Cardiac fibroblast (primary cell): ENCODE measurements at regions not wholly inside any gene's neighbourhood (a gene's known extent, or its start where the extent isn't known, plus 50 kb on each side); places are given as distances from the start of the nearest gene placed in this dataset.
A peak's percentile ranks its signal among the peaks of the same experiment; 100 is the strongest.

ENCODE experiments used
- DNase-seq, 2 donors: peaks; one replicate each; pipeline versions ENCODE4 v3.0.0 to v3.0.0-alpha.2; 2010; ENCODE audit warnings: low read depth in 2 of 2
- H3K4me3 ChIP-seq, 2 donors: replicated peaks in 1 of 2; 1 replicate in 1 of 2; 2 replicates in 1 of 2; pipeline ENCODE4 v1.5.1; 2011; ENCODE audit warnings: low read depth in 2 of 2, low read length in 2 of 2, mild to moderate bottlenecking in 2 of 2, moderate library complexity in 1 of 2
- TF ChIP-seq, protein P1 (sequence below): IDR thresholded peaks from one replicate; pipeline ENCODE4 v1.5.1; 2011; ENCODE audit warnings: low read depth, mild to moderate bottlenecking, low read length, inconsistent platforms

- no peak for DNase-seq
- no peak overlapping the region for H3K4me3 ChIP-seq
- TF ChIP-seq, protein P1, sequence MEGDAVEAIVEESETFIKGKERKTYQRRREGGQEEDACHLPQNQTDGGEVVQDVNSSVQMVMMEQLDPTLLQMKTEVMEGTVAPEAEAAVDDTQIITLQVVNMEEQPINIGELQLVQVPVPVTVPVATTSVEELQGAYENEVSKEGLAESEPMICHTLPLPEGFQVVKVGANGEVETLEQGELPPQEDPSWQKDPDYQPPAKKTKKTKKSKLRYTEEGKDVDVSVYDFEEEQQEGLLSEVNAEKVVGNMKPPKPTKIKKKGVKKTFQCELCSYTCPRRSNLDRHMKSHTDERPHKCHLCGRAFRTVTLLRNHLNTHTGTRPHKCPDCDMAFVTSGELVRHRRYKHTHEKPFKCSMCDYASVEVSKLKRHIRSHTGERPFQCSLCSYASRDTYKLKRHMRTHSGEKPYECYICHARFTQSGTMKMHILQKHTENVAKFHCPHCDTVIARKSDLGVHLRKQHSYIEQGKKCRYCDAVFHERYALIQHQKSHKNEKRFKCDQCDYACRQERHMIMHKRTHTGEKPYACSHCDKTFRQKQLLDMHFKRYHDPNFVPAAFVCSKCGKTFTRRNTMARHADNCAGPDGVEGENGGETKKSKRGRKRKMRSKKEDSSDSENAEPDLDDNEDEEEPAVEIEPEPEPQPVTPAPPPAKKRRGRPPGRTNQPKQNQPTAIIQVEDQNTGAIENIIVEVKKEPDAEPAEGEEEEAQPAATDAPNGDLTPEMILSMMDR = no peak
Measured at GRCh38 chr18:2394684-2395083, 176.6 kb downstream of the METTL4 start.

DNA sequence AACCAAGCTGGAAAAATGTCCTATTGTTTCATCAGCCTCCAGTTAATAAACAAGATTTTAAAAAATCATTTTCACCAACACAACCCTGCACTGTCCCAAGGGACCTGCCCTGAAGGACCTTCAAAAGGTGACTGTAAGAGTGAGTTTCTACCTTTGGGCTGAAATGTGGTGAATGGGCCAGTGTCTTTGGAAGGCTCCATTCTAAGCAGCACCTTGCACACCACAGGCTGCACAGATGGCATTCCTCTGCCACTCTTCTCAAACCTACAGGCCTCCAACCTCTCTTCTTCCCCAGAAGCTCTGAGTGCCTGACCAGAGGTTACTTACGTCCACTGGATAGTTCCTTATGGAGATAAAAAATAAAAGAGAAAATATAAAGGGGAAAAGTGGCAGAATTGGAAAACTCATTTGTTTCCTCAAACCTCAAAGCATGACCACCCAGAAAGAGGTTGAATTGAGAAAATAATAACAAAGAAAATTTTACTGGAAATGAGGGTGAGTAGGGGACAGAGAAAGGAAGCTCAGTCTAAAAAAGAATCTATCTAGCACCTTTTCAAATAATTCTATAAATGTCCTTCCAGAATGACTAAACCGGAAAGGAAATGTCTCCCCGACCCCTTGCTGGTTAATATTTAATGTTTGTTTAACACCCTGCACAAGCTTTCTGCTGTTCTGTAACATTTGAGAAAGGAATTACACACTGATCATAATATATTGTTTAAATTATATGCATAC is 175.7 kb downstream of the METTL4 start:
- TF ChIP-seq, protein P1 = no peak
- H3K4me3 ChIP-seq = no peak overlapping the region
- DNase-seq = no peak

DNA sequence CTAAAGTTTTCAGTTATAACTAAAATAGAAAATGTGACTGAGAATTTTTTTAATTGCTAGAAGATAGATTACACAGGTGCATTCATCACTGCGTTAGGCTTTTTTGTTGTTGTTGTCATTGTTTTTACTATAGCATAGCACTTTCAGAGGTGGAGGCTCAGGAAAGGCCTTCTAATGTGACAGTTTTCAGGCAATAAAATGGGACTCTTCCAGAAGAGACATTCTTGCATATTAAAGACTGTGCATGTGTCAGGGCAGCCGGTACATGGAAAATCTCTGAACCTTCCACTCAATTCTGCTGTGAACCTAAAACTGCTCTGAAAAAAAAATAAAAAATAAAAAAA is 175.2 kb downstream of the METTL4 start:
- TF ChIP-seq, protein P1 = no peak
- H3K4me3 ChIP-seq = no peak overlapping the region
- no peak for DNase-seq

GRCh38 chr18:2400701-2401196 is 170.6 kb downstream of the METTL4 start:
- TF ChIP-seq, protein P1 = no peak
- H3K4me3 ChIP-seq = no peak overlapping the region
- no peak for DNase-seq

DNA sequence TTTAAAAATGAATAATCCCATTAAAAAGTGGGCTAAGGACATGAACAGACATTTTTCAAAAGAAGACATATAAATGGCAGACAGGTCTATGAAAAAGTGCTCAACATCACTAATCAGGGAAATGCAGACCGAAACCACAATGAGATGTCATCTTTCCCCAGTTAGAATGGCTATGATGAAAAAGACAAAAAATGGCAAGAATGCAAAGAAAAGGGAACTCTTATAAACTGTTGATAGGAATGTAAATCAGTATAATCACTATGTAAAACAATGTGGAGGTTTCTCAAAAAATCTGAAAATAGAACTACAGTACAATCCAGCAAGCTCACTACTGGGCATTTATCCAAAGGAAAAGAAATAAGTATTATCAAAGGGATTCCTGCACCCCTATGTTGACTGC is 169.2 kb downstream of the METTL4 start:
- DNase-seq = peak in 1 of 2 donors; percentile 23
- TF ChIP-seq, protein P1 = no peak
- no peak overlapping the region for H3K4me3 ChIP-seq

DNA sequence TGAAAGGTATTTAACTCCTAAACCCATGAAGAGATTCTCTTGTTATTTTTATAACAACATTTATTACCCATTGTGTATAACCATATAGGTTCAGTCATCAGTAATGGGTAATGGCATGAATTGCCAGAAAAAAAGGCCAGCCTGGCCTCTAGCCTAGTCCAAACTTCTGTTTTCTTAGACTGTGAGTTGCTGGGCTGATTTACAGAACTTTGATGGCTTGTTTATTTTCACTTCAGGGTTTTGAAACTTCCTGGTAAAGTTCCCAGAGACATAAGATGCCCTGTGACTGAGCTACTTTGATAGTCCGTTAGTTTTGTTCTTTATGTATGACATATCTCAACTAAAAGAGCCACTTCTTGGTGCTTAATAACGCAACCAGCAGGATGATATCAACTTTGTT is 164.8 kb downstream of the METTL4 start:
- H3K4me3 ChIP-seq = no peak overlapping the region
- peak in 1 of 2 donors; percentile 47 for DNase-seq
- TF ChIP-seq, protein P1 = no peak

DNA sequence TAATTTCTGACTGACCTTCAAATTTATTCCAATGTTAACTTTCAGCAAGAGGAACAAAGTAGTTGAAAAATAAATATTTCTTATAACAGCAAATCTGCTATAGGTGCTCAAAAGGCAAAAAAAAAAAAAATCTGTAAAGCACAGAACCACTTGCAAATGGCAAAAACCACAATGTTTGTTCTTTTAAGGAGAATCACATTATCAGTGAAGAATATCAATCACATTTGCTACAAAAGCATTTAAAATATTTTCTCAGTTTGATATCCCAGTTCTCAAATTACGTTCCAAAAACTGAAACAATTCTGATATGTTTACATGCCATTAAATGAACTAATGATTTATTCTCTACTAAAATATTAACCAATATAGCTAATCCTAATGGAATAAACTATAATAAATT is 163.3 kb downstream of the METTL4 start:
- H3K4me3 ChIP-seq = no peak overlapping the region
- TF ChIP-seq, protein P1 = no peak
- DNase-seq = no peak
